ENCODE measurements at regions not wholly inside any gene's neighbourhood (a gene's known extent, or its start where the extent isn't known, plus 50 kb on each side); places are given as distances from the start of the nearest gene placed in this dataset.

- no peak for DNase-seq (ENCODE audit: low read depth in 1 of 2, low spot score in 1 of 2)
- no peak for TF ChIP-seq GABPA (IDR thresholded peaks at IDR 0.05; ENCODE audit: low read depth)
- Histone ChIP-seq H3K27me3 (ENCODE audit: insufficient read depth, poor library complexity, severe bottlenecking) (no peaks in the 10 kb centered on the region), H3K27ac (replicated peaks) (no peak overlapping the region), H3K4me3 (replicated peaks; ENCODE audit: insufficient read depth, low read length) (no peak overlapping the region)
Observed at GRCh38 chr1:194698908-194699318, 1512.5 kb upstream of the B3GALT2 start.

- TF ChIP-seq POLR2AphosphoS5 (IDR thresholded peaks at IDR 0.05; ENCODE audit: low read depth), result no peak
- TF ChIP-seq GABPA (IDR thresholded peaks at IDR 0.05; ENCODE audit: low read depth), result no peak
- TF ChIP-seq SPI1 (IDR thresholded peaks at IDR 0.05; ENCODE audit: borderline replicate concordance, low read depth), result no peak
- no peak for TF ChIP-seq REST (IDR thresholded peaks at IDR 0.05; ENCODE audit: insufficient replicate concordance, low read depth)
- no peak for TF ChIP-seq CTCF (IDR thresholded peaks at IDR 0.05; ENCODE audit: insufficient read depth, low read length)
- no peak for DNase-seq (ENCODE audit: low read depth in 1 of 2, low spot score in 1 of 2)
- Histone ChIP-seq H3K4me3 (replicated peaks; ENCODE audit: insufficient read depth, low read length) (no peak overlapping the region), H3K27ac (replicated peaks) (no peak overlapping the region), H3K27me3 (ENCODE audit: insufficient read depth, poor library complexity, severe bottlenecking) (no peaks in the 10 kb centered on the region)
Observed at GRCh38 chr1:194693244-194693643, 1506.8 kb upstream of the B3GALT2 start.

DNA sequence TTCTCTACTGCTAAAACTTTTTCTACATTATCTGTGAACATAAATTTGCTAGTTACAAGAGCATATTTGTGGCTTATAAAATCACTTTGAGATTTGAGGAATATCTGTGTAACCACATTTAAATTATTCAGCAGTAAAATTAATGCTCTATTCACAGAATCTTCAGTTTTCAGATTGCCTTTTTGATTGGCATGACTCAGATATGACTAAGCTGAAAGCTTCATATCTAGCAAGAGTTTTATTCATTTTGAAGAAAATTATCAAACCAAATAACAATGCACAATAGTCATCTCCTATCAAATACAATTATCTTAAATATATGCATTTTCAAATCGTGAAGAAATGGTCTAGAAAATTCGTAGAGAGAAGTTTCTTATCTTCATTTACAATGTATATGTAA, 1498.2 kb upstream of the B3GALT2 start:
- Histone ChIP-seq H3K4me3 (replicated peaks; ENCODE audit: insufficient read depth, low read length) (no peak overlapping the region), H3K27me3 (ENCODE audit: insufficient read depth, poor library complexity, severe bottlenecking) (no peaks in the 10 kb centered on the region), H3K27ac (replicated peaks) (no peak overlapping the region)
- TF ChIP-seq GABPA (IDR thresholded peaks at IDR 0.05; ENCODE audit: low read depth) (no peak), SPI1 (IDR thresholded peaks at IDR 0.05; ENCODE audit: borderline replicate concordance, low read depth) (no peak), POLR2AphosphoS5 (IDR thresholded peaks at IDR 0.05; ENCODE audit: low read depth) (no peak), REST (IDR thresholded peaks at IDR 0.05; ENCODE audit: insufficient replicate concordance, low read depth) (no peak), CTCF (IDR thresholded peaks at IDR 0.05; ENCODE audit: insufficient read depth, low read length) (no peak)
- DNase-seq (ENCODE audit: low read depth in 1 of 2, low spot score in 1 of 2), result no peak

GRCh38 chr1:194658090-194658439, 1471.7 kb upstream of the B3GALT2 start:
- H3K27ac ChIP-seq (replicated peaks), result no peak overlapping the region
- no peak overlapping the region for H3K4me3 ChIP-seq (replicated peaks; ENCODE audit: insufficient read depth, low read length)
- H3K27me3 ChIP-seq (ENCODE audit: insufficient read depth, poor library complexity, severe bottlenecking), result no peaks in the 10 kb centered on the region
- DNase-seq (ENCODE audit: low read depth in 1 of 2, low spot score in 1 of 2), result no peak
- no peak for TF ChIP-seq SPI1 (IDR thresholded peaks at IDR 0.05; ENCODE audit: borderline replicate concordance, low read depth)
- TF ChIP-seq CTCF (IDR thresholded peaks at IDR 0.05; ENCODE audit: insufficient read depth, low read length), result no peak
- no peak for TF ChIP-seq GABPA (IDR thresholded peaks at IDR 0.05; ENCODE audit: low read depth)
- TF ChIP-seq POLR2AphosphoS5 (IDR thresholded peaks at IDR 0.05; ENCODE audit: low read depth), result no peak
- TF ChIP-seq REST (IDR thresholded peaks at IDR 0.05; ENCODE audit: insufficient replicate concordance, low read depth), result no peak

Data from HL-60 (cell line).